ENCODE measurements at regions not wholly inside any gene's neighbourhood (a gene's known extent, or its start where the extent isn't known, plus 50 kb on each side); places are given as distances from the start of the nearest gene placed in this dataset.
"Not testable (repeated sequence)": the region's sequence is repeated elsewhere in the genome, so short reads cannot be mapped to it uniquely, and the experiment has no call there.

- no peak overlapping the region for H2AFZ ChIP-seq
- no peak for DNase-seq (ENCODE audit: low spot score)
- H3K27ac Mint-ChIP-seq = no peak overlapping the region
Measured at GRCh38 chr22:49396817-49397216, 430.9 kb downstream of the BRD1 start.

GRCh38 chr22:49395617-49396016, 432.1 kb downstream of the BRD1 start:
- no peaks in the 10 kb centered on the region for H3K79me2 ChIP-seq (replicated peaks; ENCODE audit: insufficient read depth)
- H2AFZ ChIP-seq = no peak overlapping the region
- H3K27ac ChIP-seq (ENCODE audit: low read depth) = no peak overlapping the region
- H3K9me3 Mint-ChIP-seq = peaks cover 11% of the 10 kb centered on the region
- TF ChIP-seq ZNF331 (CRISPR knock-in tag; IDR thresholded peaks at IDR 0.05; ENCODE audit: low read depth) (no peak), JUNB (IDR thresholded peaks at IDR 0.05; ENCODE audit: unreplicated experiment) (no peak)
- no peaks in the 10 kb centered on the region for H3K36me3 ChIP-seq (ENCODE audit: insufficient read depth)
- DNase-seq (ENCODE audit: low spot score) (no peak), ATAC-seq (no peak)
- H3K27me3 ChIP-seq (ENCODE audit: insufficient read depth) = no peaks in the 10 kb centered on the region
- peaks cover 5% of the 10 kb centered on the region; the same call in 2 of the 3 replicates for H3K36me3 Mint-ChIP-seq (ENCODE audit: low read depth)
- H3F3A ChIP-seq (replicated peaks; ENCODE audit: low read depth) = no peaks in the 10 kb centered on the region
- H3K9me2 ChIP-seq (ENCODE audit: insufficient read depth) = no peaks in the 10 kb centered on the region
- H3K4me3 ChIP-seq = no peak overlapping the region
- H3K4me3 Mint-ChIP-seq = no peak overlapping the region
- no peaks in the 10 kb centered on the region for H3K4me1 ChIP-seq (ENCODE audit: insufficient read depth)
- H4K20me1 ChIP-seq (replicated peaks; ENCODE audit: insufficient read depth) = no peaks in the 10 kb centered on the region
- no peaks in the 10 kb centered on the region for H3K27me3 Mint-ChIP-seq (ENCODE audit: insufficient read depth, low read depth, poor library complexity)
- H3K4me2 ChIP-seq = no peak overlapping the region
- H3K4me1 Mint-ChIP-seq = peaks cover 2% of the 10 kb centered on the region; the same call in 2 of the 3 replicates
- no peak overlapping the region for H3K27ac Mint-ChIP-seq

More at GRCh38 chr22:49396817-49397216, 430.9 kb downstream of the BRD1 start:
- no peak overlapping the region for H3K4me2 ChIP-seq
- no peaks in the 10 kb centered on the region for H3K4me1 ChIP-seq (ENCODE audit: insufficient read depth)
- H3K9me3 Mint-ChIP-seq = peaks cover 11% of the 10 kb centered on the region
- H3K27ac ChIP-seq (ENCODE audit: low read depth) = no peak overlapping the region
- no peaks in the 10 kb centered on the region for H4K20me1 ChIP-seq (replicated peaks; ENCODE audit: insufficient read depth)
- H3K36me3 ChIP-seq (ENCODE audit: insufficient read depth) = no peaks in the 10 kb centered on the region; the same call in 1 of the 2 replicates
- no peaks in the 10 kb centered on the region for H3F3A ChIP-seq (replicated peaks; ENCODE audit: low read depth)
- peaks cover 5% of the 10 kb centered on the region; the same call in 2 of the 3 replicates for H3K36me3 Mint-ChIP-seq (ENCODE audit: low read depth)
- no peak for TF ChIP-seq REST (IDR thresholded peaks at IDR 0.05; ENCODE audit: unreplicated experiment)
- H3K27me3 ChIP-seq (ENCODE audit: insufficient read depth) = no peaks in the 10 kb centered on the region
- H3K9me2 ChIP-seq (ENCODE audit: insufficient read depth) = no peaks in the 10 kb centered on the region
- no peak overlapping the region for H3K4me3 Mint-ChIP-seq
- ATAC-seq = no peak
- peaks cover 2% of the 10 kb centered on the region; the same call in 1 of the 3 replicates for H3K4me1 Mint-ChIP-seq
- no peak overlapping the region for H3K4me3 ChIP-seq
- H3K27me3 Mint-ChIP-seq (ENCODE audit: insufficient read depth, low read depth, poor library complexity) = no peaks in the 10 kb centered on the region
- H3K79me2 ChIP-seq (replicated peaks; ENCODE audit: insufficient read depth) = no peaks in the 10 kb centered on the region

GRCh38 chr22:49395062-49395461, 432.6 kb downstream of the BRD1 start:
- not testable (repeated sequence) for H2AFZ ChIP-seq; H3F3A ChIP-seq (replicated peaks; ENCODE audit: low read depth); H3K9me2 ChIP-seq (ENCODE audit: insufficient read depth); H3K27me3 Mint-ChIP-seq (ENCODE audit: insufficient read depth, low read depth, poor library complexity); H3K4me1 ChIP-seq (ENCODE audit: insufficient read depth); H3K27ac ChIP-seq (ENCODE audit: low read depth); H4K20me1 ChIP-seq (replicated peaks; ENCODE audit: insufficient read depth); H3K4me3 ChIP-seq; H3K4me2 ChIP-seq; H3K36me3 ChIP-seq (ENCODE audit: insufficient read depth); H3K36me3 Mint-ChIP-seq (ENCODE audit: low read depth); H3K27ac Mint-ChIP-seq; H3K79me2 ChIP-seq (replicated peaks; ENCODE audit: insufficient read depth); H3K4me1 Mint-ChIP-seq; ATAC-seq; H3K27me3 ChIP-seq (ENCODE audit: insufficient read depth); H3K4me3 Mint-ChIP-seq; DNase-seq (ENCODE audit: low spot score)
- H3K9me3 Mint-ChIP-seq = peaks cover 11% of the 10 kb centered on the region

All from GM23338 (cell line).